Keratinocyte (primary cell): ENCODE measurements at regions not wholly inside any gene's neighbourhood (a gene's known extent, or its start where the extent isn't known, plus 50 kb on each side); places are given as distances from the start of the nearest gene placed in this dataset.

ENCODE experiments used
- DNase-seq: peaks from one replicate; pipeline ENCODE4 v3.0.0-alpha.2; 2011; ENCODE audit warnings: low read depth, missing footprints, low spot score
- FAIRE-seq: peaks from 2 replicates; lab custom pipeline; 2011; peaks lifted over from hg19 to GRCh38; lab: Jason Lieb, UNC
- H2AFZ ChIP-seq: 2 replicates; pipeline ENCODE4 v1.6.0; 2012; ENCODE audit warnings: low read length, control low read depth, inconsistent platforms; ENCODE audit not compliant: control insufficient read depth
- H3K27ac ChIP-seq: 2 replicates; pipeline ENCODE4 v1.5.1; 2011; ENCODE audit warnings: low read length; ENCODE audit not compliant: control insufficient read depth, insufficient read depth
- H3K27me3 ChIP-seq: 3 replicates; pipeline ENCODE4 v1.6.0; 2011; ENCODE audit warnings: low read length; ENCODE audit not compliant: control insufficient read depth, insufficient read depth; ENCODE audit errors: extremely low read depth
- H3K36me3 ChIP-seq, 2 experiments: 2 replicates in 1 of 2; 3 replicates in 1 of 2; pipeline ENCODE4 v1.5.1; 2011; ENCODE audit warnings: low read length in 2 of 2, mild to moderate bottlenecking in 1 of 2; ENCODE audit not compliant: control insufficient read depth in 2 of 2, insufficient read depth in 2 of 2; ENCODE audit errors: extremely low read depth in 1 of 2
- H3K4me1 ChIP-seq: 3 replicates; pipeline ENCODE4 v1.5.1; 2011; ENCODE audit warnings: low read length; ENCODE audit not compliant: control insufficient read depth, insufficient read depth; ENCODE audit errors: extremely low read depth
- H3K4me2 ChIP-seq: 3 replicates; pipeline ENCODE4 v1.6.0; 2011; ENCODE audit warnings: low read depth, low read length; ENCODE audit not compliant: control insufficient read depth, insufficient read depth; ENCODE audit errors: extremely low read depth
- H3K4me3 ChIP-seq, 3 experiments: fragments of 200-600 bp in 1 of 3; sonication (generic) in 1 of 3; 2 replicates in 2 of 3; 3 replicates in 1 of 3; pipeline ENCODE4 v1.5.1; 2011 to 2016; ENCODE audit warnings: low read length in 3 of 3, mild to moderate bottlenecking in 3 of 3, control low read depth in 2 of 3, inconsistent platforms in 1 of 3, low read depth in 1 of 3, mixed read lengths in 1 of 3, mixed run types in 1 of 3, moderate library complexity in 1 of 3; ENCODE audit not compliant: control insufficient read depth in 2 of 3, insufficient read depth in 2 of 3; ENCODE audit errors: extremely low read depth in 1 of 3
- H3K79me2 ChIP-seq: 2 replicates; pipeline ENCODE4 v1.6.0; 2012; ENCODE audit warnings: low read length; ENCODE audit not compliant: control insufficient read depth, insufficient read depth
- H3K9ac ChIP-seq: 3 replicates; pipeline ENCODE4 v1.6.0; 2011; ENCODE audit warnings: low read length; ENCODE audit not compliant: control insufficient read depth, insufficient read depth; ENCODE audit errors: extremely low read depth
- H3K9me1 ChIP-seq: 3 replicates; pipeline ENCODE4 v1.6.0; 2011; ENCODE audit warnings: low read length; ENCODE audit not compliant: control insufficient read depth, insufficient read depth; ENCODE audit errors: extremely low read depth
- H3K9me3 ChIP-seq: 2 replicates; pipeline ENCODE4 v1.5.1; 2012; ENCODE audit warnings: low read depth, low read length; ENCODE audit not compliant: control insufficient read depth
- H4K20me1 ChIP-seq: 3 replicates; pipeline ENCODE4 v1.6.0; 2011; ENCODE audit warnings: low read length; ENCODE audit not compliant: control insufficient read depth, insufficient read depth; ENCODE audit errors: extremely low read depth
- EZH2 ChIP-seq: IDR thresholded peaks from one replicate; pipeline ENCODE4 v1.6.1; 2012; ENCODE audit warnings: inconsistent platforms, mild to moderate bottlenecking, low read length, moderate library complexity
- dilution Hi-C: fragments of 300-500 bp; cut with MboI; formaldehyde crosslinking; loops from one replicate; pipeline ENCODE4 v1.7.0; 2020; ENCODE audit warnings: low sequenced_read_pairs; ENCODE audit not compliant: extremely low pct_ligation_motif_present
- TF ChIP-seq, protein P1 (sequence below), 3 experiments: IDR thresholded peaks in 1 of 3; conservative IDR thresholded peaks in 1 of 3; optimal IDR thresholded peaks in 1 of 3; 2 replicates in 2 of 3; 3 replicates in 1 of 3; pipeline versions ENCODE3 to v1.5.1; 2011; ENCODE audit warnings: low read length in 3 of 3, mild to moderate bottlenecking in 3 of 3, moderate library complexity in 2 of 3, control low read depth in 1 of 3, inconsistent platforms in 1 of 3; ENCODE audit not compliant: insufficient read depth in 2 of 3; ENCODE audit errors: extremely low read depth in 1 of 3

DNA sequence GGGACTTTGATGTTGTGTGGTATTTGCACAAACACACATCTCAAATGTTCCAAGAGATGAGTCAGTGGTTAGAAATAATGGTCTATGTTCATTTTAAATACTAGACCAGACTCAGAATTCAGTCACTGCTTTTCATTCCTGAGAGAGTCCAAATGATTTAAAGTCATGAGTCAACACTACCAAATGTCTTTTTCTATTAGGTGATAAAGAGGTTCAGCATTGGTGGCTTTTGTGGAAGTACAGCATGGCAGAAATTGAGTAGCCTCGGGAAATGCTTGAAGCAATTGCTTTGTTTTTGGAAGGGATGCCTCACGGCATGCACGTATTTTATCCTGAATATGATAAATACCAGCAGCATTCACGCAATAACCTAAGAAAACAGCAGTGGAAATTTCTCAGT lies 115.7 kb downstream of the DIO2 start:
- dilution Hi-C loops: no loop called here
- H3K9me1 ChIP-seq: no peaks in the 10 kb centered on the region
- no peaks in the 10 kb centered on the region for H3K27me3 ChIP-seq
- H3K27ac ChIP-seq: no peak overlapping the region
- no peak overlapping the region for H2AFZ ChIP-seq
- no peaks in the 10 kb centered on the region for H3K9me3 ChIP-seq
- H4K20me1 ChIP-seq: no peaks in the 10 kb centered on the region
- H3K36me3 ChIP-seq: no peaks in the 10 kb centered on the region
- FAIRE-seq: no peak
- no peak overlapping the region for H3K4me3 ChIP-seq
- TF ChIP-seq EZH2: no peak
- TF ChIP-seq, protein P1, sequence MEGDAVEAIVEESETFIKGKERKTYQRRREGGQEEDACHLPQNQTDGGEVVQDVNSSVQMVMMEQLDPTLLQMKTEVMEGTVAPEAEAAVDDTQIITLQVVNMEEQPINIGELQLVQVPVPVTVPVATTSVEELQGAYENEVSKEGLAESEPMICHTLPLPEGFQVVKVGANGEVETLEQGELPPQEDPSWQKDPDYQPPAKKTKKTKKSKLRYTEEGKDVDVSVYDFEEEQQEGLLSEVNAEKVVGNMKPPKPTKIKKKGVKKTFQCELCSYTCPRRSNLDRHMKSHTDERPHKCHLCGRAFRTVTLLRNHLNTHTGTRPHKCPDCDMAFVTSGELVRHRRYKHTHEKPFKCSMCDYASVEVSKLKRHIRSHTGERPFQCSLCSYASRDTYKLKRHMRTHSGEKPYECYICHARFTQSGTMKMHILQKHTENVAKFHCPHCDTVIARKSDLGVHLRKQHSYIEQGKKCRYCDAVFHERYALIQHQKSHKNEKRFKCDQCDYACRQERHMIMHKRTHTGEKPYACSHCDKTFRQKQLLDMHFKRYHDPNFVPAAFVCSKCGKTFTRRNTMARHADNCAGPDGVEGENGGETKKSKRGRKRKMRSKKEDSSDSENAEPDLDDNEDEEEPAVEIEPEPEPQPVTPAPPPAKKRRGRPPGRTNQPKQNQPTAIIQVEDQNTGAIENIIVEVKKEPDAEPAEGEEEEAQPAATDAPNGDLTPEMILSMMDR (optimal IDR thresholded peaks at IDR 0.05 in 1 of 3, IDR thresholded peaks at IDR 0.05 in 1 of 3, conservative IDR thresholded peaks at IDR 0.05 in 1 of 3; ENCODE audit: extremely low read depth in 1 of 3, insufficient read depth in 2 of 3, low read length in 3 of 3): no peak
- H3K9ac ChIP-seq: no peak overlapping the region
- H3K4me1 ChIP-seq: no peaks in the 10 kb centered on the region
- no peak for DNase-seq
- H3K79me2 ChIP-seq: no peaks in the 10 kb centered on the region
- H3K4me2 ChIP-seq: no peak overlapping the region

DNA sequence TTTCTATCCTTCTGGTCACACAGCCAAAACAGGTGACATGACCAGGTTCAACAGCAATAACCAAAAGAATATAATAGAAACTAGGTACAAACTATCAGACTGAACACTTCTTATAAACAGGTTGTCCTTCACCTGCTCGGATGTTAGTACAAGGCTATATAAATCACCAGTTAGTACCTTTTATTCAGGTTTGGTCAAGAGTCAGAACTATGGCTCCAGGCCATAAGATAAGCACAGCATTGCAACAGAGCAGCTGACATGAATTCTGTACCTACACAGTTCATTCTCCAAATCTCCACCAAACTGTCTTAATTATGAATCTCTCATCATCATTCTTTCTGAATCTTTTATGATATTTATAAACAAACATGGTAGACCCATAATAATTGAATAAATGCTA lies 123.9 kb downstream of the DIO2 start:
- Histone ChIP-seq H3K36me3 (no peaks in the 10 kb centered on the region), H4K20me1 (no peaks in the 10 kb centered on the region), H3K27me3 (no peaks in the 10 kb centered on the region), H3K9ac (no peak overlapping the region), H3K4me2 (no peak overlapping the region), H3K4me3 (no peak overlapping the region), H3K9me1 (no peaks in the 10 kb centered on the region), H3K9me3 (no peaks in the 10 kb centered on the region), H3K4me1 (no peaks in the 10 kb centered on the region), H3K79me2 (no peaks in the 10 kb centered on the region), H3K27ac (no peak overlapping the region), H2AFZ (no peak overlapping the region)
- no peak for DNase-seq
- dilution Hi-C loops: no loop called here
- TF ChIP-seq, protein P1 (optimal IDR thresholded peaks at IDR 0.05 in 1 of 3, IDR thresholded peaks at IDR 0.05 in 1 of 3, conservative IDR thresholded peaks at IDR 0.05 in 1 of 3; ENCODE audit: extremely low read depth in 1 of 3, insufficient read depth in 2 of 3, low read length in 3 of 3): no peak
- TF ChIP-seq EZH2: no peak
- FAIRE-seq: no peak
